Stimulated activated CD8-positive, alpha-beta memory T cell treated with anti-CD3 and anti-CD28 coated beads, Interleukin-7, amount 100 ng/mL, for 48 hours (primary cell): ENCODE measurements at regions not wholly inside any gene's neighbourhood (a gene's known extent, or its start where the extent isn't known, plus 50 kb on each side); places are given as distances from the start of the nearest gene placed in this dataset.
"Not testable (repeated sequence)": the region's sequence is repeated elsewhere in the genome, so short reads cannot be mapped to it uniquely, and the experiment has no call there.

Experiments
- DNase-seq, 2 donors: peaks; one replicate each; pipeline ENCODE4 v3.0.0-alpha.2; 2020; ENCODE audit warnings: low read depth in 1 of 2; ENCODE audit errors: extremely low read depth in 1 of 2

GRCh38 chr6:165173484-165173883 is 135.9 kb downstream of the C6orf118 start:
- no peak for DNase-seq

DNA sequence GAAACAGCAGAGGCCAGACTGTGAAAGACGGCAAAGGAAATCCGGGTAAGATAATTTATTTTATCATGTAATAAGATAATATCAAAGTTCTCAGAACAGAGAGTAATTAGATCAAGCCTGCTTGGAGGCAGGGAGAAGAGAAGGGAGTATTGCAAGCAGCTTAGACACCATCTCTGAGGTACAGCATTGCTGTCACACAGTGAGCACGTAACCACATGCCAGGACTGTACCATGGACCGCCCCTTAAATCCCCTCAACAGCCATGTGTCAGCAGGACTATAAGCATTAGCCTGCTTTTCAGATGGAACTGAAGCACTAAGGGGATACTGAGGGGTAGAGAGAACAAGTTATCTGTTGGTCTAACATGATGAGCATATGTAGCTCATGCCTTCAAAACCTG is 141.5 kb downstream of the C6orf118 start:
- DNase-seq, result no peak

GRCh38 chr6:165167311-165167710 is 142.1 kb downstream of the C6orf118 start:
- DNase-seq, result no peak

- no peak for DNase-seq
These were observed 145.9 kb downstream of the C6orf118 start for GRCh38 chr6:165163519-165163918.

- no peak for DNase-seq
These were observed 149.9 kb downstream of the C6orf118 start for GRCh38 chr6:165159460-165159859.

- DNase-seq, result no peak
These were observed 162.9 kb downstream of the C6orf118 start for GRCh38 chr6:165146456-165146855.

DNA sequence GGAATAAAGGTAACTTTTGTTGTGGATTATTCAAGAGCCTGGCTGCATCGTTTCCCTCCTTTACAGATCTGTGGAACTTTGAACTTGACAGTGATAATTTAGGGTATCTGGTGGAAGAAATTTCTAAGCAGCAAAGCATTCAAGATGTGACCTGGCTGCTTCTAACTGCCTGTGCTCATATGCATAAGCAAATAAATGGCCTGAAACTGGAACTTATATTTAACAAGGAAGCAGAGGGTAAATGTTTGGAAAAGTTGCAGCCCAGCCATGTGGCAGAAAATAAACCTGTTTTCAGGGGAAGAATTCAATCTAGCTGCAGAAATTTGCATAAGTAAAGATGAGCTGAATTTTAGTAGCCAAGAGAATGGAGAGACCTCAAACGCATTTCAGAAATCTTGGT is 173.5 kb downstream of the C6orf118 start:
- DNase-seq, result no peak

DNA sequence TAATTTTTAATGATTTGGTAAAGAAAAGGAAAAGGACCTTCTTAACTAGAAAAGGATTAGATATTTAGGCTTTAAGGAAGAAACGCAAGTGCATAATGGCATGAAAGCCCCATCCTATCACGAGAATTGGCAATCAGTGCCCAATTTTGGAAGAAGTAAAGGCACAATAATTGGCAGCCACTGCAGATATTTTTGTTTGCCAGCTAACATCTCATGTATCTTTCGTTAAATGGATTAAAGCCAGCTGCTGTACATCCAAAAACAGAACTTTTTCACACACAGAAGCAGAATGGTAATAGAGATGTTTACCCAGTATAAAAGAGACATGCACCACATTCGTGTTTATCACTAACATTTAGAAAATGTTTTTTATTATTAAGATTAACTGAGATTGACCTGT is 180.3 kb downstream of the C6orf118 start:
- no peak for DNase-seq

GRCh38 chr6:165127743-165128142 is 181.7 kb downstream of the C6orf118 start:
- DNase-seq, result not testable (repeated sequence)

DNA sequence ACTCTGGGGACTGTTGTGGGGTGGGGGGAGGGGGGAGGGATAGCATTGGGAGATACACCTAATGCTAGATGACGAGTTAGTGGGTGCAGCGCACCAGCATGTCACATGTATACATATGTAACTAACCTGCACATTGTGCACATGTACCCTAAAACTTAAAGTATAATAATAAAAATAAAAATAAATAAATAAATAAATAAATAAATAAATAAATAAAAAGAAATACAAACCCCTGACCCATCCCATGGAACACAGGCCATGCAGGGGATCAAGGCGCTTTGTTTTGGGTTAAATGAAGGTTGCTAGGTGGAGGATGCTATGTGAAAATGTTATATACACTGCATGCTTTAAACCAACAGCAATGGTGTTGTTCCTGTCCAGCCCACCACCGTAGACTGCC is 184.7 kb downstream of the C6orf118 start:
- DNase-seq, result not testable (repeated sequence)

DNA sequence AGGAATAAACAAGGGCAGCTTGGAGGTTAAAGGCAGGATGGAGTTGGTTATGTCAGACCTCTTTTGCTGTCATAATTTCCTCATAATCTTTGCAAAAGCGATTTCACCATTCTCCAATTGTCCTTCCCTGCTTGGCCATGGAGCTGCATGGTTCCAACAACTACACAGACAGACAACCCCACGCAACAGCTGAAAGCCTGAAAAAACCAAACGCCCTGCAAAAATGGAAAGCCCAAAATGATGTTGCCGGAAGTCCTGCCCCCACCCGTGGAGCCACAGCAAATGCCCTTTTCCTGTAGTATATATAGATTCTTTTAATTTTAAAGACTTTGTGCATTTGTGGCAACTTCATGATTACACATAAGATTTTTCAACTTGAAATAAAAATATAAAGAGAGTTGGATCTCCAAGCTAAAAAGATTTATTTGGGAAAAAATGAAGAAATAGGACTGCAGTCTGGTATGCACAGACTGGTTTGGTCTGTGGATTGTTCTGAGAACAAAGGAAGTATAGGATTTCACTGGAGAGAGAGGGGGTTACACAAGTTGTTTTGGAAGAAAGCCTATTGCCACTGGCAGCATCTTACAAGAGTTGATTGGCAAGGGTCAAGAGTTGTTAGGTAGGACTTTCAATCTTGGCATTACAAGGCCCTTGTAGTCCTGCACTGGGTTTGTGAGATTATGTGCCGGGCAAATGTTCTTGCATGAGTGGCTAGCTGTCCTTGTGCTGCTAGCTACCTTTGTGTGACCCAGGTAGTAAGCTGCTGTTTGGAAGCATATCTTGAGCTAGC is 190.0 kb downstream of the C6orf118 start:
- no peak for DNase-seq

DNA sequence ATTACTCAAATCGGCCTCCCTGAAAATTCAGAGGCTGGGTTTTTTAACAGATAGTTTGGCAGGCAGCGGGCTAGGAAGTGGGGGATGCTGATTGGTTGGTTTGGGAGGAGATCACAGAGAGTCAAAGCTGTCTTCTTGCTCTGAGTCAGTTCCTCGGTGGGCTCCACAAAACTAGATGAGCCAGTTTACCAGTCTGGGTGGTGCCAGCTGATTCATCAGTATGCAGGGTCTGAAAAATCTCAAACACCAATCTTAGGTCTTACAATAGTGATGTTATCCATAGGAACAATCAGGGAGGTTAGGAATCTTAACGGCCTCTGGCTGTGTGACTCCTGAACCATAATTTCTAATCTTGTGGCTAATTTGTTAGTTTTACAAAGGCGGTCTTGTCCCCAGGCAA is 190.7 kb downstream of the C6orf118 start:
- DNase-seq, result no peak

GRCh38 chr6:165117806-165118205 is 191.6 kb downstream of the C6orf118 start:
- no peak for DNase-seq

GRCh38 chr6:165117121-165117520 is 192.3 kb downstream of the C6orf118 start:
- no peak for DNase-seq

GRCh38 chr6:165110860-165111259 is 198.5 kb downstream of the C6orf118 start:
- DNase-seq, result no peak

GRCh38 chr6:165109011-165109410 is 200.4 kb downstream of the C6orf118 start:
- DNase-seq, result no peak

DNA sequence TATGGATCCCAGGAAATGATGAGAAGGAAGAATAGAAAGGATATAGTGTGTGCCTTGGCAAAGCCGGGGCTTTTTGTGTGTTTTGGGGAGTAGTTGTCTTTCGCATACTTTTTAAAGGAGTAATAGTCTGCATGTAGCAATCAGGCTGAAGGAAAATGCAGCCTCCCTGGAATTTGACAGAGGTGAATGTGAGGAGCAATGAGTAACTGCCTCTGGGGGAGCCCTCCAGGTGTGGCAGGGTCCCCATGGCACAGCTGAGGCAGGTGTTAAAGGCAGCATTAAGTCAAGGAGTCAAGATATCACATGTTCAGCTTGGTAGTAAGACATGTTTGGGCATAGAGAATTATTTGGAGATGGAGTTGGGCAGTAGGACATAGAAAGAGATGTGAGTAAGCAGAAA is 203.1 kb downstream of the C6orf118 start:
- no peak for DNase-seq

DNA sequence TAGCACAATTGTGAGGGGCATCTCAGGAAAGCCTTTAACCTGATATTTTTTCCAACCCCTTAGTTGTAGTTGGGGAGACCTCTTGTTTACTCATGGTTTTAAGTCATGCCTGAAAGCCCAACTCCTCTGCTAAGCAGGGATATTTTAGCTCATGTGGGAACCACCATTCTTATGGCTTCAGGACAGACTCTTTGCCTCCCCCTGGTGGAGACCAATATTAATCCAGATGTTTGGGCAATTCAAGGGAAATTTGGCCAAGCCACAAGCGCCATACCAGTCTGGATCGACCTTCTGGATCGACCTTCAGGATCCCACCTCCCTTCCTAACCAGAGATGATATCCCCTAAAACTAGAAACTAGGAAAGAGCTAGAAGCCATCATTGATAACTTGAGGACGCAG is 211.2 kb downstream of the C6orf118 start:
- no peak for DNase-seq

DNA sequence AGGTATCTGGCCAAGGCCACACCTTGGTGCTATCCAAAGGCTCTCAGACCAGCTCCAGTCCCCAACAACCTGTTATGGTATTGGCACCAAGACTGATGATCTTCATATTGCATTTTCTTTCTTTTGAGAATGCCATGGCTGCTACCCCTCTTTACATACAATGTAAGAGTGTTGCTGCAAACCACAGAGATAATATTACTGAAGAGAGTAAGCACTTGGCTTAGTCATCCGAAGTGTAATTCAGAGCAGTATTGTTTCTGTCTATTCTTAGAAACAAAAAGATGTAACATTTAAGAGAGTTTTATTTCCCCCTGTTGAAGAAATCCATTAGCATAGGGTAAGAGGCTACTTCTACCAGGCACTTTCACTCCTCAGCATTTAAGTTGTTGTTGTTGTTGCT is 212.5 kb downstream of the C6orf118 start:
- DNase-seq, result no peak

DNA sequence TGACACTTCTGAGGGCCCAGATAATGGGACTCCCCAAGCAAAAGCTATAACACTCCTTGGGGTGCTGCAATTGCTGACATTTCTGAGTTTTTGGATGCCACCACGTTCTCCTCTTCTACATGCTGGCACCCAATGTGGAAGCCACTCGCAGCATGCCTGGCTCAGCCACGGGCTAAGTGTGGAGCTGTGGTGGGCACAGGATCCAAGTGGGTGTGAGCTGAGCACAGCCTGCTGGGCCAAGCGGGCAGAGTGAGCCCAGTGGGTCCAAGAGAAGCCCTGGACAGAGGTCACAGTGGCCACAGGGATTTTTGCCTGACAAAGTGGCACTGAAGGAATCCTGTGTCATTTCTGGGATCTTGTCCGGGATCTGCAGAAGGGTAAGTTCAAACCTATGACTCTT is 213.2 kb downstream of the C6orf118 start:
- no peak for DNase-seq

DNA sequence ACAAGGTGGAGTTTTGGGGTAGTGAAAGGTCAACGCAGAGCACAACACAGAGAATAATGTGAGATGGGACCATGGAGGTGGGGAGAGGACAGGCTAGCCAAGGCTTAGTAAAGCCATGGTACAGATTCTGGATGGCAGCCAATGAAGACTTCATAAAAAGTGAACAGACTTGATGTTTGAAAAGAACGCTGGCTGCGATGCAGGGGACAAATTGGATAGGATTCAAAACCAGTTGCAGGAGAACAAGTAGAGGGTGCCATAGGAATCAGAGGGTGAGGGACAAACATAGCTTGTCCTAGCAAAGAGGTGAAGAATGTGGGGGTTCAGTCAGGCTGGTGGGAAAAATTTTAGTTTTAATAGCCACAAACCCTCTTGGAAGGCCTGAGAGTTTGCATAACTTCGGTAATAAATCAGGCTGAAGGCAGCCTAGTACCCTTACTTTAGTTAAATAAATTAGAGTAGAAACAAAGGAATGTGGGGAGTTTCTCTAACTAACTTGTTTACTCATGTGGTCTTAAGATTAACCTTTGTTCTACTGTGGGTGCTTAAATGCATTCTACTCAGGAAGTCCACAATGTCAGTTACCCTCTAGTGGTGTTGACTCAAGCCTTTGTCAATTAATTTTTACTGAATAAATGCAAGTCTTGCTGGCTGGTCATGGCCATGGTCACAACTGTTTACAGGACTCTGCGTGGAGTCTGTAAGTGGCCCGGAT is 216.4 kb downstream of the C6orf118 start:
- no peak for DNase-seq

- no peak for DNase-seq
These were observed 218.2 kb downstream of the C6orf118 start for GRCh38 chr6:165091121-165091785.
